Ovary (tissue), 7 donors: ENCODE measurements at regions not wholly inside any gene's neighbourhood (a gene's known extent, or its start where the extent isn't known, plus 50 kb on each side); places are given as distances from the start of the nearest gene placed in this dataset.

Experiments
- DNase-seq, 5 donors: peaks; one replicate each; pipeline ENCODE4 v3.0.0-alpha.2; 2019 to 2020
- H3K27ac ChIP-seq, 2 donors: fragments of 200-600 bp; one replicate each; pipeline versions ENCODE4 v1.5.1 to v1.8.0; 2019 to 2022
- H3K27me3 ChIP-seq: fragments of 200-600 bp; one replicate; pipeline ENCODE4 v1.8.0; 2022
- H3K36me3 ChIP-seq: fragments of 200-600 bp; sonication (generic); one replicate; pipeline ENCODE4 v1.5.1; 2019
- H3K4me1 ChIP-seq: one replicate; pipeline ENCODE4 v1.8.1; 2013; ENCODE audit warnings: mild to moderate bottlenecking, moderate library complexity; ENCODE audit not compliant: insufficient read depth
- H3K4me3 ChIP-seq: fragments of 200-600 bp; sonication (generic); one replicate; pipeline ENCODE4 v1.5.1; 2017
- H3K9me3 ChIP-seq, 2 donors: fragments of 200-600 bp in 1 of 2; sonication (generic) in 1 of 2; one replicate each; pipeline versions ENCODE4 v1.5.1 to v1.8.1; 2013 to 2019; ENCODE audit warnings: mild to moderate bottlenecking in 1 of 2, moderate library complexity in 1 of 2
- CTCF ChIP-seq, 3 donors: fragments of 450-650 bp in 2 of 3; fragments of 200-600 bp in 1 of 3; IDR thresholded peaks; one replicate each; pipeline versions ENCODE4 v1.5.1 to v1.8.0; 2016 to 2022; ENCODE audit warnings: antibody characterized with exemption in 3 of 3, mild to moderate bottlenecking in 1 of 3
- EP300 ChIP-seq: sonication (generic); formaldehyde crosslinking; IDR thresholded peaks from one replicate; pipeline ENCODE4 v1.6.1; 2017; ENCODE audit warnings: antibody characterized with exemption
- POLR2A ChIP-seq: fragments of 450-650 bp; IDR thresholded peaks from one replicate; pipeline ENCODE4 v1.6.1; 2017; ENCODE audit warnings: antibody characterized with exemption, mild to moderate bottlenecking, moderate library complexity
- WGBS, 3 donors: extraction: QIAGEN DNeasy Blood & Tissue Kit in 1 of 3; methylation state at CpG; one replicate each; pipeline versions ENCODE4 v1.1.5 to v1.1.7; 2013 to 2017; 5-methylcytosine and 5-hydroxymethylcytosine counted together
- intact Hi-C, 4 donors: fragments of 100-400 bp; cut with DNase I; formaldehyde crosslinking; loops; one replicate each; pipeline versions ENCODE4 v1.11.0 to v1.15.1; 2022 to 2023
- donor health status: DM: no; HTN: no; CAD: no; lungs with moderate emphysema.
- donor health status: DM: no; HTN: no; CAD: no.
- donor health status: Bipolar disorder and iron deficiency.
- donor health status: DM: no; HTN: no; CAD: no.
- donor health status: DM: yes; HTN: yes; CAD: no.

GRCh38 chr9:118109542-118109941 is 405.3 kb downstream of the TLR4 start:
- Histone ChIP-seq H3K4me3 (no peak overlapping the region), H3K4me1 (no peaks in the 10 kb centered on the region), H3K27me3 (no peaks in the 10 kb centered on the region), H3K36me3 (no peaks in the 10 kb centered on the region), H3K9me3 (no peaks in the 10 kb centered on the region), H3K27ac (no peak overlapping the region)
- no peak for DNase-seq
- intact Hi-C loops, result no loop called here
- TF ChIP-seq POLR2A, result no peak
- no peak for TF ChIP-seq CTCF (IDR thresholded peaks at IDR 0.05)
- no peak for TF ChIP-seq EP300
- WGBS, 3 donors, result 74 to 78% (median 77%) methylated on average over 3 of the region's 3 CpGs

GRCh38 chr9:118121361-118121760 is 417.2 kb downstream of the TLR4 start:
- H3K27me3 ChIP-seq, result no peaks in the 10 kb centered on the region
- H3K9me3 ChIP-seq, result no peaks in the 10 kb centered on the region
- H3K27ac ChIP-seq, result no peak overlapping the region
- H3K4me3 ChIP-seq, result no peak overlapping the region
- intact Hi-C loops, result no loop called here
- 39 to 53% (median 51%) methylated on average over 2 of the region's 2 CpGs for WGBS, 3 donors
- TF ChIP-seq EP300, result no peak
- TF ChIP-seq POLR2A, result no peak
- TF ChIP-seq CTCF (IDR thresholded peaks at IDR 0.05), result no peak
- no peaks in the 10 kb centered on the region for H3K36me3 ChIP-seq
- no peaks in the 10 kb centered on the region for H3K4me1 ChIP-seq
- no peak for DNase-seq

- H3K27ac ChIP-seq, result no peak overlapping the region
- WGBS, 3 donors, result 86 to 97% (median 90%) methylated on average over 2 of the region's 2 CpGs
- no peaks in the 10 kb centered on the region for H3K4me1 ChIP-seq
- no peaks in the 10 kb centered on the region for H3K27me3 ChIP-seq
- no peaks in the 10 kb centered on the region for H3K9me3 ChIP-seq
- no peak overlapping the region for H3K4me3 ChIP-seq
- no peaks in the 10 kb centered on the region for H3K36me3 ChIP-seq
- intact Hi-C loops, result no loop called here
- no peak for DNase-seq
- TF ChIP-seq CTCF (IDR thresholded peaks at IDR 0.05) (no peak), POLR2A (no peak), EP300 (no peak)
Observed at GRCh38 chr9:118128313-118128712, 424.1 kb downstream of the TLR4 start.

- Histone ChIP-seq H3K27me3 (no peaks in the 10 kb centered on the region), H3K36me3 (no peaks in the 10 kb centered on the region), H3K9me3 (no peaks in the 10 kb centered on the region), H3K4me3 (no peak overlapping the region), H3K4me1 (no peaks in the 10 kb centered on the region), H3K27ac (no peak overlapping the region)
- no peak for TF ChIP-seq EP300
- no peak for TF ChIP-seq CTCF (IDR thresholded peaks at IDR 0.05)
- TF ChIP-seq POLR2A, result no peak
- DNase-seq, result no peak
- intact Hi-C loops, result no loop called here
- WGBS, 3 donors, result 61 to 73% (median 70%) methylated on average over 3 of the region's 3 CpGs
Observed at GRCh38 chr9:118129541-118129940, 425.3 kb downstream of the TLR4 start.

- WGBS, 3 donors, result 11 to 53% (median 30%) methylated on average over 1 of the region's 1 CpG
- TF ChIP-seq CTCF (IDR thresholded peaks at IDR 0.05) (no peak), EP300 (no peak), POLR2A (no peak)
Observed at GRCh38 chr9:118148990-118149389, 444.8 kb downstream of the TLR4 start.

More at GRCh38 chr9:118148990-118149389, 444.8 kb downstream of the TLR4 start:
- Histone ChIP-seq H3K27me3 (no peaks in the 10 kb centered on the region), H3K4me3 (no peak overlapping the region), H3K27ac (no peak overlapping the region), H3K36me3 (no peaks in the 10 kb centered on the region), H3K9me3 (no peaks in the 10 kb centered on the region), H3K4me1 (no peaks in the 10 kb centered on the region)
- DNase-seq, result no peak
- intact Hi-C loops, result no loop called here
